ENCODE measurements at regions not wholly inside any gene's neighbourhood (a gene's known extent, or its start where the extent isn't known, plus 50 kb on each side); places are given as distances from the start of the nearest gene placed in this dataset.

DNA sequence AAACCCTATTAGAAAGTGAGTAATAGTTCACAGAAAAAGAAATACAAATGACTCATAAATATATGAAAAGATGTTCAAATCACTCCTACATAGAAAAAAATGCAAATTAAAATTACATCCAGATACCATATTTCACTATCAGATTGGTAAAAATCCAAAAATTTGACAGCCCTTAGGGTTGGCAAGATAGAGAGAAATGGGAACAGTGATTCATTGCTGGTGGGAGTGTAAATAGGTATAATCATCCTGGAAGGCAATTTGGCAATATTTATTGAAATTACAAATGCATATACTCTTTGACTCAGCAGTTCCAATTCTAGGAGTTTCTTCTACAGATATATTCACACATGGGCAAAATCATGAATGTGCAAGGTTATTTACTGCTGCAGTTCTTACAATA is 273.5 kb downstream of the NR2F1-AS1 start:
- Histone ChIP-seq H3K27me3 (ENCODE audit: insufficient read depth, low read length, poor library complexity, severe bottlenecking) (no peaks in the 10 kb centered on the region), H3K4me2 (ENCODE audit: low read depth, low read length, poor library complexity, severe bottlenecking) (no peak overlapping the region), H3K9me2 (replicated peaks; ENCODE audit: low read depth, low read length) (no peaks in the 10 kb centered on the region), H3K9ac (ENCODE audit: low read depth, low read length, poor library complexity, severe bottlenecking) (no peak overlapping the region), H4K20me1 (ENCODE audit: insufficient read depth, low read length, poor library complexity, severe bottlenecking) (no peaks in the 10 kb centered on the region), H3K9me3 (ENCODE audit: insufficient read depth, low read depth, low read length) (no peaks in the 10 kb centered on the region), H3K4me3 (ENCODE audit: low read length, poor library complexity, severe bottlenecking) (no peak overlapping the region), H3K79me2 (ENCODE audit: insufficient read depth, low read length) (no peaks in the 10 kb centered on the region), H3K4me1 (ENCODE audit: insufficient read depth, low read length, poor library complexity, severe bottlenecking) (no peaks in the 10 kb centered on the region), H3F3A (ENCODE audit: low read depth) (no peaks in the 10 kb centered on the region), H3K36me3 (ENCODE audit: insufficient read depth, low read length) (no peaks in the 10 kb centered on the region), H2AFZ (ENCODE audit: low read length) (no peak overlapping the region)
- TF ChIP-seq EZH2phosphoT487 (IDR thresholded peaks at IDR 0.05; ENCODE audit: borderline replicate concordance), result no peak
- TF ChIP-seq, protein P1, sequence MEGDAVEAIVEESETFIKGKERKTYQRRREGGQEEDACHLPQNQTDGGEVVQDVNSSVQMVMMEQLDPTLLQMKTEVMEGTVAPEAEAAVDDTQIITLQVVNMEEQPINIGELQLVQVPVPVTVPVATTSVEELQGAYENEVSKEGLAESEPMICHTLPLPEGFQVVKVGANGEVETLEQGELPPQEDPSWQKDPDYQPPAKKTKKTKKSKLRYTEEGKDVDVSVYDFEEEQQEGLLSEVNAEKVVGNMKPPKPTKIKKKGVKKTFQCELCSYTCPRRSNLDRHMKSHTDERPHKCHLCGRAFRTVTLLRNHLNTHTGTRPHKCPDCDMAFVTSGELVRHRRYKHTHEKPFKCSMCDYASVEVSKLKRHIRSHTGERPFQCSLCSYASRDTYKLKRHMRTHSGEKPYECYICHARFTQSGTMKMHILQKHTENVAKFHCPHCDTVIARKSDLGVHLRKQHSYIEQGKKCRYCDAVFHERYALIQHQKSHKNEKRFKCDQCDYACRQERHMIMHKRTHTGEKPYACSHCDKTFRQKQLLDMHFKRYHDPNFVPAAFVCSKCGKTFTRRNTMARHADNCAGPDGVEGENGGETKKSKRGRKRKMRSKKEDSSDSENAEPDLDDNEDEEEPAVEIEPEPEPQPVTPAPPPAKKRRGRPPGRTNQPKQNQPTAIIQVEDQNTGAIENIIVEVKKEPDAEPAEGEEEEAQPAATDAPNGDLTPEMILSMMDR (conservative IDR thresholded peaks at IDR 0.05; ENCODE audit: low read length), result no peak

DNA sequence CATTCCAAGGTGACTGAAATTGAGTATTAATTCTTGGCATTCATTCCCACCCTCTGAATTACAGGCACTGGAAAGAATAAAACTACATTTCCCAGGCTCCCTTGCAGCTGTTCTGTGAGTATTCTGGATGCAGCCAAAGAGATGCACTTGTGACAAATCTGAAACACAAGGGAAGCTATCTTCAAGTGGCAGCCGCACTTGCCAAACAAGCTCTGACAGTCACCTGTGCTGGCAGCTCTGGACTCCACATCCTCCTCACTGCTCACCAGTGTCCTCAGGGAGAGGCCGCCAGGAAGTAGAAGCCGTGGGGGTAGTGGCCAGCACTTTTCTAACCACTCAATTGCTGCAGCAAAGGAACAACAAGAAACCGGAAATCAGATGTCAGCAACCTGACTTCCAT is 275.0 kb downstream of the NR2F1-AS1 start:
- H4K20me1 ChIP-seq (ENCODE audit: insufficient read depth, low read length, poor library complexity, severe bottlenecking), result no peaks in the 10 kb centered on the region
- H3K4me3 ChIP-seq (ENCODE audit: low read length, poor library complexity, severe bottlenecking), result no peak overlapping the region
- no peak overlapping the region for H2AFZ ChIP-seq (ENCODE audit: low read length)
- no peaks in the 10 kb centered on the region for H3K27me3 ChIP-seq (ENCODE audit: insufficient read depth, low read length, poor library complexity, severe bottlenecking)
- H3K4me2 ChIP-seq (ENCODE audit: low read depth, low read length, poor library complexity, severe bottlenecking), result no peak overlapping the region
- TF ChIP-seq, protein P1 (conservative IDR thresholded peaks at IDR 0.05; ENCODE audit: low read length), result no peak
- TF ChIP-seq EZH2phosphoT487 (IDR thresholded peaks at IDR 0.05; ENCODE audit: borderline replicate concordance), result no peak
- H3K79me2 ChIP-seq (ENCODE audit: insufficient read depth, low read length), result no peaks in the 10 kb centered on the region
- no peaks in the 10 kb centered on the region for H3K9me3 ChIP-seq (ENCODE audit: insufficient read depth, low read depth, low read length)
- no peak overlapping the region for H3K9ac ChIP-seq (ENCODE audit: low read depth, low read length, poor library complexity, severe bottlenecking)
- no peaks in the 10 kb centered on the region for H3K4me1 ChIP-seq (ENCODE audit: insufficient read depth, low read length, poor library complexity, severe bottlenecking)
- no peaks in the 10 kb centered on the region for H3F3A ChIP-seq (ENCODE audit: low read depth)
- H3K36me3 ChIP-seq (ENCODE audit: insufficient read depth, low read length), result no peaks in the 10 kb centered on the region
- H3K9me2 ChIP-seq (replicated peaks; ENCODE audit: low read depth, low read length), result no peaks in the 10 kb centered on the region

DNA sequence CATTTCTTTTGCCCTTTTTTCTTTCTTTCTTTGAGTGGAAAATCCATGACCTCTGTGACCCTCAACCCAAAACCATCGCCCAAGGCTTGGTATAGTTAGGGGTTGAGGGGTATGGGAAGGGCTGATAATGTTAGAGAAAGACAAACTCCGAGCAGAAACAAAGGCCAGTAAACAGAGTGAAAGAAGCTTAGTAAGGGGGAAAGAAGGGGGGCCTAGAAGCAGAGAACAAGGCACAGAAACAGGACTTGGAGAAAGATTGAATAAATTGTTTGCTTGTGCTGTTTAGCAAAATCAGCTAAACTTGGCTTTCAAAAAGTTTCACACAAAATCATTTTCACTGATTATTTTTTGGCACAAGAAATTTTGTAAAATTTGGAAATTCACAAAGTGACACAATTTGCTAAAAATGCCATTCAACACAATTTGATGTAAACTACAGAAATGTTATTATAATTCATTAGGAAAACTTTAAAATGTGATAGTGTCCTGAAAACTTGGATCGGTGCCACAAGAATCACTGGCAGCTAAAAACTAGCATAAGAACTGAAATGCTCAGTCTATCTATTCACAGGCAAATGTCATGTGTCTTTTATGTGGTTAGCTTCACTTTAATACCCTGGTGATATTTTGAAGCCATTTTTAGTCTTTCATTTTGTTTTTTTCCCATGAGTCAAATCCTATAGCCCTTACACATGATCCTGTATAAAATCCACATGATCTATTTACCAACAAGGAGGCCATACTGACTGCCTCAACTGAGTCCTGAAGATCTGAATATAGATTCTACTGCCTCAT is 276.4 kb downstream of the NR2F1-AS1 start:
- Histone ChIP-seq H3K9me2 (replicated peaks; ENCODE audit: low read depth, low read length) (no peaks in the 10 kb centered on the region), H3K36me3 (ENCODE audit: insufficient read depth, low read length) (no peaks in the 10 kb centered on the region), H2AFZ (ENCODE audit: low read length) (no peak overlapping the region), H3K9me3 (ENCODE audit: insufficient read depth, low read depth, low read length) (no peaks in the 10 kb centered on the region), H3K9ac (ENCODE audit: low read depth, low read length, poor library complexity, severe bottlenecking) (no peak overlapping the region), H3K4me1 (ENCODE audit: insufficient read depth, low read length, poor library complexity, severe bottlenecking) (no peaks in the 10 kb centered on the region), H3F3A (ENCODE audit: low read depth) (no peaks in the 10 kb centered on the region), H3K27me3 (ENCODE audit: insufficient read depth, low read length, poor library complexity, severe bottlenecking) (no peaks in the 10 kb centered on the region), H4K20me1 (ENCODE audit: insufficient read depth, low read length, poor library complexity, severe bottlenecking) (no peaks in the 10 kb centered on the region), H3K79me2 (ENCODE audit: insufficient read depth, low read length) (no peaks in the 10 kb centered on the region), H3K4me2 (ENCODE audit: low read depth, low read length, poor library complexity, severe bottlenecking) (no peak overlapping the region), H3K4me3 (ENCODE audit: low read length, poor library complexity, severe bottlenecking) (no peak overlapping the region)
- TF ChIP-seq, protein P1 (conservative IDR thresholded peaks at IDR 0.05; ENCODE audit: low read length), result no peak
- no peak for TF ChIP-seq EZH2phosphoT487 (IDR thresholded peaks at IDR 0.05; ENCODE audit: borderline replicate concordance)

Measured in Loucy (cell line).